ENCODE measurements at regions not wholly inside any gene's neighbourhood (a gene's known extent, or its start where the extent isn't known, plus 50 kb on each side); places are given as distances from the start of the nearest gene placed in this dataset.

- no peak for DNase-seq (ENCODE audit: extremely low read depth, low read depth)
- TF ChIP-seq, protein P1, sequence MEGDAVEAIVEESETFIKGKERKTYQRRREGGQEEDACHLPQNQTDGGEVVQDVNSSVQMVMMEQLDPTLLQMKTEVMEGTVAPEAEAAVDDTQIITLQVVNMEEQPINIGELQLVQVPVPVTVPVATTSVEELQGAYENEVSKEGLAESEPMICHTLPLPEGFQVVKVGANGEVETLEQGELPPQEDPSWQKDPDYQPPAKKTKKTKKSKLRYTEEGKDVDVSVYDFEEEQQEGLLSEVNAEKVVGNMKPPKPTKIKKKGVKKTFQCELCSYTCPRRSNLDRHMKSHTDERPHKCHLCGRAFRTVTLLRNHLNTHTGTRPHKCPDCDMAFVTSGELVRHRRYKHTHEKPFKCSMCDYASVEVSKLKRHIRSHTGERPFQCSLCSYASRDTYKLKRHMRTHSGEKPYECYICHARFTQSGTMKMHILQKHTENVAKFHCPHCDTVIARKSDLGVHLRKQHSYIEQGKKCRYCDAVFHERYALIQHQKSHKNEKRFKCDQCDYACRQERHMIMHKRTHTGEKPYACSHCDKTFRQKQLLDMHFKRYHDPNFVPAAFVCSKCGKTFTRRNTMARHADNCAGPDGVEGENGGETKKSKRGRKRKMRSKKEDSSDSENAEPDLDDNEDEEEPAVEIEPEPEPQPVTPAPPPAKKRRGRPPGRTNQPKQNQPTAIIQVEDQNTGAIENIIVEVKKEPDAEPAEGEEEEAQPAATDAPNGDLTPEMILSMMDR (IDR thresholded peaks at IDR 0.05; ENCODE audit: low read depth, low read length, missing control alignments) = no peak
Observed at GRCh38 chr21:32907521-32907920, 118.2 kb upstream of the OLIG2 start.

GRCh38 chr21:32908534-32908933 lies 117.2 kb upstream of the OLIG2 start:
- TF ChIP-seq, protein P1 (IDR thresholded peaks at IDR 0.05; ENCODE audit: low read depth, low read length, missing control alignments) = no peak
- DNase-seq (ENCODE audit: extremely low read depth, low read depth) = no peak
- no peak overlapping the region for H3K4me3 ChIP-seq (replicated peaks; ENCODE audit: low read depth, low read length)

More at GRCh38 chr21:32907521-32907920, 118.2 kb upstream of the OLIG2 start:
- H3K4me3 ChIP-seq (replicated peaks; ENCODE audit: low read depth, low read length) = no peak overlapping the region

GRCh38 chr21:32909393-32909792 lies 116.3 kb upstream of the OLIG2 start:
- TF ChIP-seq, protein P1 (IDR thresholded peaks at IDR 0.05; ENCODE audit: low read depth, low read length, missing control alignments) = no peak
- DNase-seq (ENCODE audit: extremely low read depth, low read depth) = no peak
- H3K4me3 ChIP-seq (replicated peaks; ENCODE audit: low read depth, low read length) = no peak overlapping the region

DNA sequence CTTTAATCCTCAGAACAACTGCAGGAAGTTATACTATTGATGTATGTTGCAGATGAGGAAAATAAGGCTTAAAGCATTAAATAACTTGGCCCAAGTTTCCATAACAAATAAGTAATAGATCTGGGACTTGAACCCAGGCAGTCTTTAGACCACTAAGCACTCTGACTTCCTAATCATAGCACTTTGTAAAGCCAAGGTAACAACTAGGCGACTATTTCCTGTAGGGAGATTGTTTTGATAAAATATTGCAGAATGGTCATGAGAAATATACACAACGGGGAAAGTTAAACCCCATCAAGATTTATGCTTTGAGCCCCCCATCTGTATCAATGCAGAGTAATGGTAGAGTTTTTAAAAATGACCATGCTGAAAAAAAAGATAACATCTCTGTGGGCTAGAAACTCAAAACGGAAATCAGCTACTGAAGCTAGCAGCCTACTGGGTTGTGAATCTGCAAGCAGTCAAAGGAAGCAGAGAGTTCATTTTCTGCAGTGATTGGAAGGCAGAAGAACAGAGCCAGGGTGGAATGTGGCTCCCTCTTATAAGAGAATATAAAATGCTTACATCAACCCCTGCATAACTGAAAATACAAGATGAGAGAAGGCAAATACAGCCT lies 111.2 kb upstream of the OLIG2 start:
- TF ChIP-seq, protein P1 (IDR thresholded peaks at IDR 0.05; ENCODE audit: low read depth, low read length, missing control alignments) = no peak
- DNase-seq (ENCODE audit: extremely low read depth, low read depth) = no peak
- no peak overlapping the region for H3K4me3 ChIP-seq (replicated peaks; ENCODE audit: low read depth, low read length)

DNA sequence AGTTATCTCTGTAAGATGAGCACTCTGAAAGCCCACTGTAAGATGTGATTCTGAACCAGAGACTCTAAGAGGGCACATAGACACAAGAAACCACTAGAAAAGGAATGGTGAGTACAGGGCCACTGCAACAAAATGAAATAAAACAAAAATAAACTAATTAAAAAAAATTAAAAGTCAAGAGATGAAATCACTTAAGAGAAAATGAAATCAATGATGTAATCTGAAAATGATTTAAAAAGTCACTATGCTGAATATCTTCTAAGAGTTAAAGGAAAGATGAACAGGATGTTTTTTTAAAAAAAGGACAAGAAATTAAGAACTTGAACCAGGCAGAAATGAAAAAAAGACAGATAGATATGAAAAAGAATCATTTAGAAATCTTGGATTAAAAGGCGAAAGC lies 110.6 kb upstream of the OLIG2 start:
- TF ChIP-seq, protein P1 (IDR thresholded peaks at IDR 0.05; ENCODE audit: low read depth, low read length, missing control alignments) = no peak
- no peak for DNase-seq (ENCODE audit: extremely low read depth, low read depth)
- H3K4me3 ChIP-seq (replicated peaks; ENCODE audit: low read depth, low read length) = no peak overlapping the region

DNA sequence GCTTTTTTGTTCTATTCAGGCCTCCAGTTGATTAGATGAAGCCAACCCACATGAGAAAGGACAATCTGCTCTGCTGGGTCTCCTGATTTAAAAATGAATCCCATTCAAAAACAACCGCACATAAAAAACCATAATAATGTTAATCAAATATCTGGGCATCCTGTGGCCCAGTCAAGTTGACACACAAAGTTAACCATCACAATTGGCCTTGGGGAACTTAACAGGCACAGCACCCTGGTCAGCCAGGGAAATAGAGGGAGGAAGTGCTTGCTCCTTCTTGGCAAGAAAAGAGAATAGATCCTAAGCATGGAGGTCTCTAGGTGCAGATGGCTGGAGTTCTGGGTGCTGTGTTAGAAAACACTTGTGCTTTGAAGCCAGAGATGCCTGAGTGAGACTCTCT lies 109.6 kb upstream of the OLIG2 start:
- DNase-seq (ENCODE audit: extremely low read depth, low read depth) = no peak
- TF ChIP-seq, protein P1 (IDR thresholded peaks at IDR 0.05; ENCODE audit: low read depth, low read length, missing control alignments) = no peak
- H3K4me3 ChIP-seq (replicated peaks; ENCODE audit: low read depth, low read length) = no peak overlapping the region

Measured in HFF-Myc (cell line).